Skeletal muscle tissue (tissue), 3 donors: ENCODE measurements at regions not wholly inside any gene's neighbourhood (a gene's known extent, or its start where the extent isn't known, plus 50 kb on each side); places are given as distances from the start of the nearest gene placed in this dataset.

Source experiments
- H3K27ac ChIP-seq: one replicate; pipeline ENCODE4 v1.7.0; 2013; ENCODE audit warnings: mild to moderate bottlenecking, low read depth, low read length, inconsistent platforms
- H3K27me3 ChIP-seq, 3 donors: one replicate each; pipeline ENCODE4 v1.7.0; 2013; ENCODE audit warnings: low read length in 3 of 3; ENCODE audit not compliant: control insufficient read depth in 3 of 3, insufficient read depth in 3 of 3
- H3K36me3 ChIP-seq, 3 donors: one replicate each; pipeline ENCODE4 v1.7.0; 2013; ENCODE audit warnings: low read length in 3 of 3; ENCODE audit not compliant: control insufficient read depth in 3 of 3, insufficient read depth in 3 of 3
- H3K4me1 ChIP-seq, 3 donors: one replicate each; pipeline ENCODE4 v1.7.0; 2013; ENCODE audit warnings: low read length in 3 of 3, mild to moderate bottlenecking in 3 of 3; ENCODE audit not compliant: control insufficient read depth in 3 of 3, insufficient read depth in 3 of 3
- H3K4me3 ChIP-seq, 3 donors: one replicate each; pipeline ENCODE4 v1.7.0; 2013; ENCODE audit warnings: low read length in 3 of 3
- H3K9ac ChIP-seq, 3 donors: one replicate each; pipeline ENCODE4 v1.7.0; 2013; ENCODE audit warnings: low read length in 3 of 3, mild to moderate bottlenecking in 3 of 3, moderate library complexity in 2 of 3, low read depth in 1 of 3
- H3K9me3 ChIP-seq, 3 donors: one replicate each; pipeline ENCODE4 v1.7.0; 2013; ENCODE audit warnings: low read length in 3 of 3; ENCODE audit not compliant: control insufficient read depth in 3 of 3
- donor health status: Osteomylitis.

- no peak overlapping the region for H3K4me3 ChIP-seq
- H3K9me3 ChIP-seq, result no peaks in the 10 kb centered on the region
- H3K4me1 ChIP-seq, result no peaks in the 10 kb centered on the region
- no peaks in the 10 kb centered on the region for H3K27me3 ChIP-seq
- no peak overlapping the region for H3K9ac ChIP-seq
- H3K27ac ChIP-seq, result peak overlapping the region; percentile 56
- no peaks in the 10 kb centered on the region for H3K36me3 ChIP-seq
Measured at GRCh38 chr12:18908191-18908590, 170.3 kb downstream of the CAPZA3 start.

- H3K36me3 ChIP-seq, result no peaks in the 10 kb centered on the region
Measured at GRCh38 chr12:18919871-18920511, 182.1 kb downstream of the CAPZA3 start.

GRCh38 chr12:18922851-18923250 is 184.9 kb downstream of the CAPZA3 start:
- no peak overlapping the region for H3K9ac ChIP-seq
- H3K27ac ChIP-seq, result no peak overlapping the region
- no peaks in the 10 kb centered on the region for H3K27me3 ChIP-seq
- H3K4me3 ChIP-seq, result no peak overlapping the region
- no peaks in the 10 kb centered on the region for H3K36me3 ChIP-seq
- H3K4me1 ChIP-seq, result no peaks in the 10 kb centered on the region
- H3K9me3 ChIP-seq, result no peaks in the 10 kb centered on the region

More at GRCh38 chr12:18919871-18920511, 182.1 kb downstream of the CAPZA3 start:
- H3K9ac ChIP-seq, result no peak overlapping the region
- H3K27ac ChIP-seq, result no peak overlapping the region
- no peaks in the 10 kb centered on the region for H3K27me3 ChIP-seq
- H3K4me3 ChIP-seq, result no peak overlapping the region
- H3K9me3 ChIP-seq, result no peaks in the 10 kb centered on the region
- no peaks in the 10 kb centered on the region for H3K4me1 ChIP-seq

GRCh38 chr12:18923721-18924120 is 185.8 kb downstream of the CAPZA3 start:
- no peak overlapping the region for H3K9ac ChIP-seq
- H3K27ac ChIP-seq, result no peak overlapping the region
- no peak overlapping the region for H3K4me3 ChIP-seq
- no peaks in the 10 kb centered on the region for H3K27me3 ChIP-seq
- H3K9me3 ChIP-seq, result no peaks in the 10 kb centered on the region
- no peaks in the 10 kb centered on the region for H3K36me3 ChIP-seq
- H3K4me1 ChIP-seq, result no peaks in the 10 kb centered on the region

GRCh38 chr12:18926188-18926587 is 188.3 kb downstream of the CAPZA3 start:
- Histone ChIP-seq H3K9me3 (no peaks in the 10 kb centered on the region), H3K27me3 (no peaks in the 10 kb centered on the region), H3K4me3 (no peak overlapping the region), H3K4me1 (no peaks in the 10 kb centered on the region), H3K36me3 (no peaks in the 10 kb centered on the region), H3K9ac (no peak overlapping the region), H3K27ac (no peak overlapping the region)

GRCh38 chr12:18932211-18932610 is 194.3 kb downstream of the CAPZA3 start:
- no peak overlapping the region for H3K4me3 ChIP-seq
- no peak overlapping the region for H3K9ac ChIP-seq
- H3K27me3 ChIP-seq, result no peaks in the 10 kb centered on the region
- no peaks in the 10 kb centered on the region for H3K4me1 ChIP-seq
- no peaks in the 10 kb centered on the region for H3K36me3 ChIP-seq
- H3K9me3 ChIP-seq, result no peaks in the 10 kb centered on the region
- H3K27ac ChIP-seq, result no peak overlapping the region

GRCh38 chr12:18932715-18933114 is 194.8 kb downstream of the CAPZA3 start:
- Histone ChIP-seq H3K9ac (no peak overlapping the region), H3K36me3 (no peaks in the 10 kb centered on the region), H3K4me3 (no peak overlapping the region), H3K27ac (no peak overlapping the region), H3K4me1 (no peaks in the 10 kb centered on the region), H3K27me3 (no peaks in the 10 kb centered on the region), H3K9me3 (no peaks in the 10 kb centered on the region)

GRCh38 chr12:18935371-18935965 is 194.1 kb upstream of the PLEKHA5 start:
- Histone ChIP-seq H3K27ac (no peak overlapping the region), H3K36me3 (no peaks in the 10 kb centered on the region), H3K9ac (no peak overlapping the region), H3K4me1 (no peaks in the 10 kb centered on the region), H3K9me3 (no peaks in the 10 kb centered on the region), H3K27me3 (no peaks in the 10 kb centered on the region), H3K4me3 (no peak overlapping the region)

- H3K4me1 ChIP-seq, result no peaks in the 10 kb centered on the region
- no peaks in the 10 kb centered on the region for H3K36me3 ChIP-seq
- no peaks in the 10 kb centered on the region for H3K9me3 ChIP-seq
- no peak overlapping the region for H3K4me3 ChIP-seq
- no peak overlapping the region for H3K9ac ChIP-seq
- H3K27ac ChIP-seq, result no peak overlapping the region
- H3K27me3 ChIP-seq, result no peaks in the 10 kb centered on the region
Measured at GRCh38 chr12:18939051-18939450, 190.5 kb upstream of the PLEKHA5 start.

- Histone ChIP-seq H3K9me3 (no peaks in the 10 kb centered on the region), H3K27me3 (no peaks in the 10 kb centered on the region), H3K4me1 (no peaks in the 10 kb centered on the region), H3K4me3 (no peak overlapping the region), H3K9ac (no peak overlapping the region), H3K36me3 (no peaks in the 10 kb centered on the region), H3K27ac (no peak overlapping the region)
Measured at GRCh38 chr12:18942669-18943068, 186.9 kb upstream of the PLEKHA5 start.
